Dedifferentiated amniotic fluid mesenchymal stem cell (primary cell): ENCODE measurements at regions not wholly inside any gene's neighbourhood (a gene's known extent, or its start where the extent isn't known, plus 50 kb on each side); places are given as distances from the start of the nearest gene placed in this dataset.

ENCODE experiments used
- DNase-seq: peaks from one replicate; pipeline ENCODE4 v3.0.0-alpha.2; 2016; ENCODE audit errors: extremely low spot score

DNA sequence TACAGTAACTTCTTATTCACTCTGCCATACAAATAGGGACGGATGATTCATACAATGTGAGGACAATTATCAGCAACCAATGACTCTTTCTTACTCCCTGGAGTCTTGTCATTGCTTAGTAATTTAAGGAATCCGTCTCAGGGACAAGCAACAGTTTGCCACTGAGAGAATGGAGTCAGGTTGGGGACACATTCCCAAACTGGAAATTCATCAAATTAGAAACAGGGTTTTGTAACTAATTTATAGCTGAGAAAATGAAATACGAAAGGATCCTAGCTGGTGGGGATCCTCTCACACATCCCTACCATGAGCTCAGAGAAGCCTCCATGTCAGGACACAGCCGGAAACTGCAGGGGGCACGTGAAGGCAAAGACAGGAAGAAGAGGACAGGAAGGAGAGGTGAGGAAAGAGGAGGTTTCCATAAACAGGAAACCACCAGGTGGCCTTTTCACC, 50.4 kb upstream of the KDR start:
- no peak for DNase-seq

DNA sequence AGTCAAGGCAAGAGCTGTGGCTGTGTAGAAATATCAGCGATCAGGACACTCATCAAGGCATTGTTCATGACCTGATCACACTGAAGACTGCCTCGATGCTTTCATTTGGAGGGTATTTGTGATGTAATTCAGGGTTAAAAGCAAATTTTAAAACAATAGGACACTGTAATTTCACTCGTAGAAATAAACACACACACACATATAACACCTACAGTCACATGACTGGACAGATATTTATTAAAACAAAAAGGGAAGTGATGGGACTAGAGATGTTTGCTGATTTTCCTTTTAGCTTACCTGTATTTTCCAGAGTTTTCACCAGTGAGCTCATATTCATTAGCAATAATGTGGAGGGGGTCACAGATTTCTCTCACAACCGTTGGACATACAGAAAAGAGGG, 51.1 kb upstream of the KDR start:
- DNase-seq = no peak

DNA sequence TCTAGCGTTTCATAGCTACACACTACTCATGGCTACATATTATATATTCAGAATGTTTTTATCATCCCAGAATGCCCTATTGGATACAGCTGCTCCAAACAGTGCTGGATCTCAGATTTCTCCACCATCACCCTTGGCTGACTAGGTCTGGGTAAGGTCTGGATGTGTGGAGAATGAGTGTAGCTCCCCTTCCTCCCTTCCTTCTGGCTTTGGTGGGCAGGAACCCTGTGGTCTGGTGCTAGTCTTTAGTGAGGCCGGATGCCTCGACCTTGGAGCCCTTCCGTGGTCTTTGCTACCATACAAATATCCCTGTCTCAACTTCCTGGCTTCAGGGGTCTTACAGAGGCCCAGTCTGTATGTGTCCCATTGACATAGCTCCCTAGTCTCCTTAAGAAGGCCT, 52.1 kb upstream of the KDR start:
- no peak for DNase-seq

DNA sequence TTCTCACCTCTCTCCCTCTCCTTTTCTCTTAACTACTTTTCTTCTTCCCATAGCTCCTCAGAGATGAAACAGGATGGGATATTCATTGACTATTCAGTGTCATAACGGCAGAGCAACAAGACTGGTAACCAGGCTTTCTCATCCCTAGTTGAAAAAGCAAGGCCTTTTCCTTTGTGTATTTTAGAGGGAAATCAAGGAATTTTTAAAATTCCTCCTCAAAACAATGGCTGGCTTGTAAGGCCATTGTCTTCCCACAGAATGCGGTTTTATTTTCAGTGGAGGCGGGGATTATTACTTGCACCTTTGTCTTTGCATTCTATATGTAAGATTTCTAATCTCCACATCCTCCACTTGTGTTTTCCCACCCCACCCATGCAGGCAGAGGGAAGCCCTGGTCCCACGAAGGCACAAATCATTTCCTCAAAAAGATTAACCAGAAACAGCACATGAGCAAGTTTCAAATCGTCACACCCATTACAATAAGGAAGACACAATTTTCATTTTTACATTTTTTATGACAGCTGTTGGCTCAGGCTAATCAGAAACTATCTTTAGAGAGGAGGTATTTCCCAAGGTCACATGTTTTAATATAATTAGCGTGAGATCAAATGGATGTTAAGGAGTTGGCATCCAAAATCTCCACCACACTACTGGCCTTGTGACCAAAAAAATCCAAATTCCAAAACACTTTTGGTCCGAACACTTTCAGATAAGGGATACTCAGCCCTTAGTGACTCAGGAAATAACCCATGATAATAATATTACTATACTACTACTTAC, 53.0 kb upstream of the KDR start:
- peak; percentile 4 for DNase-seq

DNA sequence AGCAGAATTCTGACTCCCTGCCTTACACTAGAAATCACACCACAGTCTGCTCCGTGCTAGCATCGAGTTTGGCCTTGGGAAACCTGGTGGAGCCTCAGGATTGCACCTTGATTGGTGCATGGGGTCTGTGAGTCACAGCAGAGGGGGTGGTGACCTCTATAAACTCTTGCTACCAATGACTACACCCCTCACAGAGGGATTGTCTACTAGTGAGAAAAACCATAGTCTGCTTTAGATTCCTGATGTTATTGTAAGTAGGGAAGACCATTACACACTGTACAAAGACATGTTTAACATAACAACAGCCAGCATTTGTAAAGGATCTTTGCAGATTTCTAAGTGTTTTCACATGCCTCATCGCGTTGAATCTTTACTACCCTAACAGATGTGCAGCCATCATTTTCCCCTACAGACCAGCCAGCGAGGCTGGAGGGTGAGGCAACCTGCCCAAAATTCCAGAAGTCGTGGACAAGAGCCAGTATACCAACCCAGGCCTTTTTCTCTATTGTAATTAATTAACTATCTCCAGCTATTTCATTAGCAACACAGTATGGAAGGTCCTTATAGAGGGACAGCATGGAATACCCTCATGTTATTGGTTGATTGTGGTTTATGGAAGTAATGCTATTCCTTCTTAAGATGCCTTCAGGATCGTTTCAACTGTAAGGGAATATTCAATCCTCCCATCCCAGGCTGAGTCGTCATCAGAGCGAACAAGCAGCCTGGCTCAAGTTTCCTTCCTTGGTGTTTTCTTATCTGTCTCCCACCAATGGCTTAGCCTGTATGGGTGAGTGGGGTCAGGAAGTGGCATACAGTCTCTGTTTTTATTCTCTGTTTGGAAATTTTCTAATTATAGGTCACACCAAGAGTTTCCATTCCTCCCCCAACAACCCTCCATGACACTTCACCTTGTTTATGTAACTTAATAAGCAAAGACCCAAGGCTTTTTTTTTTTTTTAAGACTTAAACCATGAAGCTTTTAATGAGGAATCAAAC, 55.9 kb upstream of the KDR start:
- DNase-seq = peak; percentile 9

DNA sequence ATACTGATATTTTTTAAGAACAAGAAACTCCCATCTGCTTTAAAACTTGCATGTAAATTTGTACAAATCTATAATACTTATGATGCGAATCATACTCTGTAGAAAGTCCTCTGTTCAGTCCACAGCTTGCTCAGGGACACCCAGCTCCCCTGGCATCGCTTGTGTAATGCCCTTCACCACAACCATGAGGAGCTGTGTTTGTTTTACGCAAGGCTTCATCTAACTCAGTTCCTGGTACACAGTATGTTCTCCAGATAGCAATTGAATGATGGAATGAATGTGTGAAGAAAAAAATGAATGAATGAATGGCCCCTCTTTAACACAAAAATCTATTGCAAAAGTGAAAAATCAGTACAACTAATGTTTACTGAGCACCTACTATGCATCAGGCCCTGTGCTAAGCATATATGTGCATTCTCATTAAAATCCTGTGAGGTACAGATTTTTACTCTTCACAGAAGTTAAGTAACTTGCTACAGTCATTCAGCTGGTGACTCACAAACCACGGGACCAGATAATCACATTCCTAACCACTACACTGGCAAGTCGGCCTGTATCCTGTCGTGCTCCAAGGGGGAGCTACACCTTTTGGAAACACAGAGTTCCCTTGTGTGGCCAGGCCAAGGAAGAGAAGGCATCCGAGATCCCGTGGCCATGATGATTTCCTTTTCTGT, 58.7 kb upstream of the KDR start:
- peak; percentile 56 for DNase-seq

DNA sequence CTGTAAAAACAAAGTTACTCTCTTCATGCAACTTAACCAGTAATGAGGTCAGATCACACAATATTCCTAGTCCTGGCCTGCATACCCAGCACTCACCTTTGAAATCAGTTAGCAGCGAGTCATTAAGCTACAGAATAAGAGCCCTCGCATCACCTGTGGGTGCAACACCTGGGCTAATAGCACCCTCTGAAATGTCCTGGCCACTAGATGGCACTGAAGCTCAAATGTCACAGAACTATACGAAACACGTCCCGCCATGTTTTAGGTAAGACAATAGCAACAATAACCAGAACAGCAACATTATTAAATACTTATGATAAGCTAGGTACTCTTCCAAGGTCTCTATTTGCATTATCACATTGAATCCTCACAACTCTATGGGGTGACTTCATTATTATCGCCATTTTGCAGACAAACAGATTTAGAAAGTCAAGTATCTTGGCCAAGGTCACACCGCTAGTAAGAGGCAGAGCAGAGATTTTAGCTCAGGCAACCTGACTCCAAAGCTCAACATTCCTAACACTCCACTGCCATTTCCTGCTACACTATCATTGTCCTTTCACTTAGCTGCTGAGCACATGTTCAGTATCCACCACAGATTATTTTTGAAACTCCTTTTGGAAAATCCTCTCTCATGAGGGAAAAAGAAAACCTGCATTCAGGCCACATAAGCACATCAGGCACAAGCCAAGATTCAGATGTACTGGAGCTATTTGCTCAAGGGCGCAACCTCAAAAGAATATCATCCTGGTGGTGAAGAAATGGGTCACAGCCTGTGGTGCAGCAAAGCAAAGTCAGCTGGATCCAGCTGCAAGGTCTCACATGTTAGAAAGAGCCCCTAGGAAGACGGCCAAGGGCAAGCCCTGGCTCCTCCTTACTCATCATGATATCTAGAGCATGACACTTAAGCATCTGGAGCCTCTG, 59.5 kb upstream of the KDR start:
- peak; percentile 13 for DNase-seq

DNA sequence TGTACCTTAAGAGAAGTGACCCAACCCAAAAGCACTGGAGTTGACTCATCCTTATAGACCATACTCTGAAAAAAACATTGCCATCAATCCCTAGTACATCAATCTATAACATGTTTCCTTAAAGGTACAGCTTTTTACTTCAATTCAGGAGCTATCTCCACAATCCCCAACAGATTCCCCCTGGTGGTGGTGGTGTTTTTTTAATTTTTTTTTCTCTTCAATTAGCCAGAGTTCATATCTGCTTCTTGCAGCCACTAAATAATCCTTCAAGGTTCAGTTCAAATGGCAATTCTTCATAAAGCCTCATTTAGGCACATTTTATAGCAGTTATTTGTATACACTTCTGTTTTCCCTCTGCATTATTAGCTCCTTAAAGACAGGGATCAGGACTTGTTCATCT, 60.7 kb upstream of the KDR start:
- DNase-seq = peak; percentile 11

DNA sequence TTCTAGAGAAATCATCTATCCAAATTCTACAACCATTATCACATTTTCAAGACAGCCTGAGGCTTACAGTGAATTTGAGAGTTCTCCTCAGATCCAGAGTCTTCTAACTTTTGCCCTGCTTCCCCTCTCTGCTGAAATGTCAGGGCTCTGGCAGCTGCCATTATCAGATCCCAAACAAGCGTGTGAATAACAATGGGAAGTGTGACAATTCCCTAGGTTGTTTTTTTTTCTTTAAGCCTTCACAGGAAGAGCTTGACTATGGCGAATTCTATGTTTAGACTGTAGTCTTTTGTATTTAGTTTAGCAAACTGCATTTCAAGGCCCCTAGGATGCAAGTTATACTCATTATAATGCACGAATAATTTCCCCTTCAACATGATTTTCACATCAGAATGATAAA, 61.3 kb upstream of the KDR start:
- DNase-seq = no peak

DNA sequence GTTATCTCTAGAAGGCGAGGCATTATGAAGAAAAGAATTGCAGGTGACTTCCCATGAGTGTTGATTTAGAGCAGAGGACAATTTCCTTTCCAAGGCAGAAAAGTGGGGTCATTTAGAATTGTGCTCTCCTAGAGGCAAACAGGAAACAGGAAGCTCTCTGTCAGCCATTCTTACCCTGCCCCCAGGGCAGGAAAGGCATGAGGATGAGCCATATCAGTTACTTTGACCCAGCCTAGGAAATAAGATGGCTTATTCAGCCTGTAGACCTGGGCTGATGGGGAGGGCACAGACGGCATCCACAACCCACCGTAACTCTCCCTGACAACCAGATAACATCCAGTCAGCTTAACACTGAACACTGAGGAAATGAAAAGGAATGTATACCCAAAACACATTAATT, 88.8 kb upstream of the KDR start:
- no peak for DNase-seq

DNA sequence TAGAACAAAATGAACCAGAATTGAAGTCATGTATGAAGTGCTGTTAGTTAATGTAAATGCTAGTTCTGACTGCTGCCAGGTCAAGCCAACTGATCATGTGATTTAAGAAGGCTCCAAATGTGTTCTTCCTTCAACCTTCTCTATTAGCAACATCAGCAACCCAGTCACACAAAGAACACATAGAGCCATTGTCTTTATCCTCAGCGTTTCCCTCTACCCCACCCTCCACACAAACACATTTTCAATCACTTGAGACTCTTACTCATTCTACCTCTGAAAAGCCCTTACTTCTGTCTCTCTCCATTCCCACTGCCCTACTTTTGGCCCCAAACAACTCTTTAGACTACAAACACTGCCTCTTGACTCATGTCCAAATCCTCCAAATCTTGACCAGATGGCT, 89.7 kb upstream of the KDR start:
- DNase-seq = no peak

DNA sequence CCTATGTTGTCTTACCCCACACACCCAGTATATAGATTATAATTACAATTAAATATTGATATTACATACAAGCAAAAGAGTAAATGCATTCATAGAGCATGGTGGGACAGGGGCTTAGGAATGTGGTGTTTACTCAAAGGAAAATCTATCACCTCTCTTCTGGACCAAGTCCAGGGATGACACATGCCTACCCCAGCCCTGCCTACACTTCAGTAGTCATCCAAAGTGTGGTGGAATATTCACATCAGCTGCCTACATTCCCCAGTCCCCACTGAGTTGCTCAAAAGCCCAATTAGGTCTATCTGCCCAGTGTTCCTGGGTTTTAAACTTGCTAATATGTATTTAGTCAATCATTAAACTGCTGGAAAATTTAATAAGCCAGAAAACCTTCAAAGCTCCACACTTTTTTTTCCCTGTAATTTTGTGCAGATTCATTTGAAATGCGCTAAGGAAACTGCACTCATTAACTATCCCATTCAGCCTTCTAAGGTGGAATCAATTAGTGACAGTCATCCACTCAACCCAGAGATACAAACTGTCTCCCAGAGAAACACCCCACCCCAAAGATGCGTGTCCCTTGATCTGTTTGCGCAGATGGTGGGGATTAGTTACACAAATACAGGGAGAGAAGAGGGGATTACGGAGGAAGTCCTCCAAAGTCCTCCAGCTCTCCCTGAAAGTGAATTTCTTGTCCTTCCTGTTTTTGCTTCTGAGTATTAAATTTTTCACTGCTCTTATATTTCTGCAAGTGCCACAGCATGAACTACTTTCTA, 91.7 kb upstream of the KDR start:
- no peak for DNase-seq

DNA sequence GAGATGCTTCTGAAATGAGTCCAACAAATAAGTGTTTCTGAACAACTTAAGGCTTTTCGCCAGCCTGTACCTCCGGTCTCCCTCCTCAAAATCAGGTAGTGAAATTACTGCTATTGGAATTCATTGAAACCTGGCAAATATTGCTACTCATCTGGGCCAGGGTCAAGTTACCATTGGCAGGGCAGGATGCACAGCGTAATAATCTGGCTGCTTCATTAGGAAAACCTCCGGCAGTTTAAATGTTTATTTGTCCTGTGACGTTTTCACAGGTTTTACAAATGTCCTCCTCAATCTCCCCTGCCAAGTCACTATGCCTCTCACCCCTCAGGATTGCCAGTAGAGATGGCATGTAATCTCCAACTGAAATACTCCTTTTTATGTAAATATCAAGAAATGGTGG, 92.6 kb upstream of the KDR start:
- DNase-seq = no peak

DNA sequence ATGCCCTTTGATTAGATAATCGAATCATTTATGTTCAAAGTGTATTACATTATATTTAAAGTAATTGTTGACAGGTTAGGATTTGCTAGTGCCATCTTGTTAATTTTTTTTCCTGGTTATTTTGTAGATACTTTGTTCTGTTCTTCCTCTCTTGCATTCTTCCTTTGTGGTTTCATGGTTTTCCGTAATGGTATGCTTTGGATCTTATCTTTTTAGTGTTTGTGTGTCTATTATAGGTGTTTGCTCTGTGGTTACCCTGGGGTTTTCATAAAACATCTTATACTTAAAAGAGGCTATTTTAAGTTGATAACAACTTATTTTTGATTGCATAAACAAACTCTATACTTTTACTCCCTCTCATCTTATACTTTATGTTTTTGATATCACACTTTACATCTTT, 108.2 kb upstream of the SRD5A3 start:
- no peak for DNase-seq

DNA sequence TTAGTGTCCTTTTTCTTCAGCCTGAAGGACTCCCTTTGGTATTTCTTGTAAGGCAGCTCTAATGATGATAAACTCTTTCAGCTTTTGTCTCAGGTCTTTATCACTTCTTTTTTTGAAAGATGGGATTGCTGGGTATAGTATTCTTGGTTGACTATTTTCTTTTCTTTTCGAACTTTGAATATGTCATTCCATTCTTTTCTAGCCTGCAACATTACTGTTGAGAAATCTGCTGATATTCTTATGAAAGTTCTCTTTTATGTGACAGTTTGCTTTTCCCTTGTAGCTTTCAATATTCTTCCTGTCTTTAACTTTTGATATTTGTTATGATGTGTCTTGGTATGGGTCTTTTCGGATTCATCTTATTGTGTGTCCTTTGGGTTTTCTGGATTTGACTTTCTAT, 107.6 kb upstream of the SRD5A3 start:
- DNase-seq = no peak

DNA sequence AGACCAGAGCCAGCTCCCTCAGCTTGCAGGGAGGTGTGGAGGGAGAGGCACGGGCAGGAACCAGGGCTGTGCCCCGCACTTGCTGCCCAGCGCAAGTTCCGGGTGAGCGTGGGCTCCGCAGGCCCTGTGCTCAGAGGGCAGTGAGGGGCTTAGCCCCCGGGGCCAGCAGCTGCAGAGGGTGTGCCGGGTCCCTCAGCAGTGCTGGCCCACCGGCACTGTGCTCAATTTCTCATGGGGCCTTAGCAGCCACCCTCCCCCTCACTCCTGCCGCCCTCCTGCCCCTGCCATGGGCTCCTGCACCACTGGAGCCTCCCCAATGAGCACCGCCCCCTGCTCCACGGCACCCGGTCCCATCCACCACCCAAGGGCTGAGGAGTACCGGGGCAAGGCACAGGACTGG, 104.6 kb upstream of the SRD5A3 start:
- no peak for DNase-seq

DNA sequence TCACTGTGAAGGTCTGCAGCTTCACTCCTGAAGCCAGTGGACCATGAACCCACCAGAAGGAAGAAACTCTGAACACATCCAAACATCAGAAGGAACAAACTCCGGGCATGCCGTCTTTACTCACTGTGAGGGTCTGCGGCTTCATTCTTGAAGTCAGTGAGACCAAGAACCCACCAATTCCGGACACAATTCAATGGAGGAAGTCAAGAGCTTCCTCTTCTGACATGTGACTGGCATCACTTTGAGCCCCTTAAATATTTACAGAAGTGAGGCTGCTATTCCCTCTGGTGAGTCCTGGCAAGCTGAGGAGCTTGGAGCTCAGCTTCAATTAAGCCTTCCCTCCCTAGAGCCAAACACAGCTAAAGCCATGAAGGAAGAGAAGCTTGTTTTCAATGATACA, 103.5 kb upstream of the SRD5A3 start:
- no peak for DNase-seq

DNA sequence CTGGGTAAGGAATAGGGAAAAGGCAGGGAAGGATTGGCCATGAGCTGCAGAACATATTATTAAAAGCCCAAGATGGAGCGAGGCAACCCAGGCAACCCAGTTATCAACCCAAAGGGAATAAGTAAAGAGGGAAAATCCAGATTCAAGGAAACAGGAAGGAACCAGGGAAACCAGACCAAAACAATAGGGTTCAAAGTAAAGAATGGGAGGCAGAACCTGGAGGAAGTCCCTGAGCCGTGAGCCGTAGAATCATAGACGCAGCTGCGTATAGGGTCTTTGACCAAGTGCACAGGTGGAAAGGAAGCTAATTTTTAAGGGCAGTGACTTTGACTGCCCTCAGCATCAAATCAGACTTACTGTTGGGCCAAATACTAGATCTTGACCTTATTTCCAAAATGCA, 98.5 kb upstream of the SRD5A3 start:
- DNase-seq = no peak

DNA sequence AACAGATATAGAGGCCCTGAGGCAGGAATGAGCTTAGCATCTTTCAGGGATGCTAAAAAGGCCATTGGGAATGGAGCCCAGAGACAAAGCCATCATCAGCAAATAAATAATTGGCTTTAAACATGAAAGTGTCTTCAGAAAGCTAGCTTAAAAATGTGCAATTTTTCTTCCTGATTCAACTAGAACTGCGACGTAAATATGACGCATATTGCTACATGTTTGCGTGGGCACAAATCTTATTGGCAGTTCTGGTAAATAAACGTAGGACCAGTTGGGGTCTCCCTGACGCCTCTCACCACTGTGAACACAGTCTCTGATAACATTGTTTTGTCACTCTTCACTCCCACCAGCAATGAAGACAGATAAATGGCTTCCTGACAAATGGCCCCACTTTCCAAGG, 97.3 kb upstream of the SRD5A3 start:
- no peak for DNase-seq

DNA sequence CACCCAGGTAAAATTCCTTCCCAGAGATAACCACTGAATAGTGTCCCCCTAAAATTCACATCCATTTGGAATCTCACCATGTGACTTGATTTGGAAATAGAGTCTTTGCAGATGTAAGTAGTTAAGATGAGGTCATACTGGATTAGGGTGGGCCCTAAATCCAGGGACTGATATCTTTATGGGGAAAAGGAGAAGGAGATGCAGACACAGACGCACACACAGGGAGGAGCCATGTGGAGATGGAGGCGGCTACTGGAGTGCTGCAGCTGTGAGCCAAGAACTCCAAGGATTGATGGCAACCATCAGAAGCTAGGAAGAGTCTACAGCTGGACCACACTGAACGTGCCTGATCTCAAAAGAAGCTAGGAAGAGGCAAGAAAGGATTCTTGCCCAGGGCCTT, 96.6 kb upstream of the SRD5A3 start:
- no peak for DNase-seq

DNA sequence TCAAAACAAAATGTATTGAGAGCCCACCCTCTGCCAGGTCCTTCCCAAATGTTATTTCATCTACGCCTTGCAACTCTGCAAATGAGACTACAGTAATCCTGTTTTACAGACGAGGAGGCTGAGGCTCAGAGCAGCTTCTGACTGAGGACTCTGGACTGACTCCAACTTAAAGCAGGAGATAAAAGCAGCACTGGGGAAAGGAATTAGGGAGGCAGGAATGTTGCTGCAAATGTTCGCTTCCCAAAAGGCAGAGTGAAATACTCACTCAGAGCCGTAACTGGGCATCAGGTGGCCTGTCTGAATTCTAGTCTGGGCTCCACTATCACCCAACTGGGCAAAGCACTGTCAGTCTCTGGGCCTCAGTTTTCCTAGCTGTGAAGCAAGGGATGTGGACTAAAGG, 94.7 kb upstream of the SRD5A3 start:
- DNase-seq = no peak
